ENCODE measurements at regions not wholly inside any gene's neighbourhood (a gene's known extent, or its start where the extent isn't known, plus 50 kb on each side); places are given as distances from the start of the nearest gene placed in this dataset.
"Not testable (repeated sequence)": the region's sequence is repeated elsewhere in the genome, so short reads cannot be mapped to it uniquely, and the experiment has no call there.

- no peak for DNase-seq
These were observed 525.1 kb upstream of the CNTN5 start for GRCh38 chr11:98495601-98496000.

GRCh38 chr11:98507208-98507607, 513.5 kb upstream of the CNTN5 start:
- DNase-seq = no peak

- DNase-seq = no peak
These were observed 507.8 kb upstream of the CNTN5 start for GRCh38 chr11:98512938-98513337.

GRCh38 chr11:98531576-98531975, 489.2 kb upstream of the CNTN5 start:
- no peak for DNase-seq

- no peak for DNase-seq
These were observed 484.7 kb upstream of the CNTN5 start for GRCh38 chr11:98536023-98536422.

- not testable (repeated sequence) for DNase-seq
These were observed 482.4 kb upstream of the CNTN5 start for GRCh38 chr11:98538358-98538757.

- DNase-seq = no peak
These were observed 475.1 kb upstream of the CNTN5 start for GRCh38 chr11:98545544-98546175.

- DNase-seq = no peak
These were observed 471.2 kb upstream of the CNTN5 start for GRCh38 chr11:98549571-98549970.

- no peak for DNase-seq
These were observed 460.8 kb upstream of the CNTN5 start for GRCh38 chr11:98559961-98560360.

- no peak for DNase-seq
These were observed 459.5 kb upstream of the CNTN5 start for GRCh38 chr11:98561252-98561651.

GRCh38 chr11:98561877-98562395, 458.8 kb upstream of the CNTN5 start:
- no peak for DNase-seq

- no peak for DNase-seq
These were observed 456.5 kb upstream of the CNTN5 start for GRCh38 chr11:98564233-98564632.

- no peak for DNase-seq
These were observed 455.9 kb upstream of the CNTN5 start for GRCh38 chr11:98564881-98565280.

- DNase-seq = no peak
These were observed 455.4 kb upstream of the CNTN5 start for GRCh38 chr11:98565311-98565710.

- no peak for DNase-seq
These were observed 453.8 kb upstream of the CNTN5 start for GRCh38 chr11:98566978-98567377.

GRCh38 chr11:98568013-98568412, 452.7 kb upstream of the CNTN5 start:
- DNase-seq = no peak

GRCh38 chr11:98572941-98573340, 447.8 kb upstream of the CNTN5 start:
- no peak for DNase-seq

- no peak for DNase-seq
These were observed 432.9 kb upstream of the CNTN5 start for GRCh38 chr11:98587884-98588283.

- DNase-seq = no peak
These were observed 430.8 kb upstream of the CNTN5 start for GRCh38 chr11:98589967-98590366.

GRCh38 chr11:98600103-98600502, 420.6 kb upstream of the CNTN5 start:
- no peak for DNase-seq

GRCh38 chr11:98600786-98601773, 419.7 kb upstream of the CNTN5 start:
- DNase-seq = no peak

- DNase-seq = no peak
These were observed 404.6 kb upstream of the CNTN5 start for GRCh38 chr11:98616098-98616655.

GRCh38 chr11:98621767-98622166, 399.0 kb upstream of the CNTN5 start:
- no peak for DNase-seq

GRCh38 chr11:98625526-98625925, 395.2 kb upstream of the CNTN5 start:
- no peak for DNase-seq
